ENCODE measurements at regions not wholly inside any gene's neighbourhood (a gene's known extent, or its start where the extent isn't known, plus 50 kb on each side); places are given as distances from the start of the nearest gene placed in this dataset.

DNA sequence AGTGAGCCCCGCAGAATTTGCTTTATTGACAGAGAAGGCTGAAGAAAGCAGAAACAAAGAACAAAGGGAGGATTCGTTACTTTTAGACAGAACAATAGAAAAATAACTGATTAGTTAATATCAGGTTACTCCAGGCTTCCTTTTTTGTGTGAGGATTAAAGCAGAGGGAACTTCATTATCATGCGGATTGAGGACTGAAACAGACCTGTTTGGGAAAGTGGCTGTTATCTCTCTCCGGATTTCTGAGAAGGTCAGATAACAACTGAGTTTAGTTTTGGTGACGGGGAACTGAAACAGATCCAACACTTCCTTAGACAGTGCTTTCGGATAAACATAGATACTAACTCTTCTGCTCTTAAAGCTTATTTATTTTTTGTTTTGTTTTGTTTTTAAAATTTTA lies 246.4 kb upstream of the ZNF507 start:
- WGBS, 2 donors: 31 to 40% methylated on average over 6 of the region's 6 CpGs

DNA sequence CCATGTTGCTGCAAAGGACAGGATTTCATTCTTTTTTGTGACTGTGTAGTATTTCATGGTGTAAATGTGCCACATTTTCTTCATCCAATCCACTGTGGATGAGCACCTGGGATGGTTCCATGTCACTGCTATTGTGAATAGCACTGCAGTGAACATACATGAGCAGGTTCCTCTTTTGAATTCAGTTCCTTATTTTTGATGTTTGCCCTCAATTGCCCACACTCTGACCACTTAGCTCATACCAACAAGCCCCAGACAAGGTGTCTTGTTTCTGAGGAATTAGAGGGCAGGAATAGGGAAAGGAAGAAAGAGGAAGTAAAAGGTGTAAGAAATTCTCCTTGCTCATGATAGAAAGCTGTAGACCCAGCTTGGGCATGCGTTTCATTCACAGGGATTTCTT lies 244.2 kb upstream of the ZNF507 start:
- no peak for DNase-seq
- no peak overlapping the region for H3K27ac ChIP-seq

More for the DNA sequence above, 246.4 kb upstream of the ZNF507 start:
- Histone ChIP-seq H3K9me3 (no peaks in the 10 kb centered on the region), H3K36me3 (no peaks in the 10 kb centered on the region), H3K27ac (no peak overlapping the region), H3K27me3 (peaks cover 0 to 9% (median 0%) of the 10 kb centered on the region in 4 donors), H3K4me3 (no peak overlapping the region), H3K4me1 (no peaks in the 10 kb centered on the region)
- TF ChIP-seq POLR2A (IDR thresholded peaks at IDR 0.05): no peak
- TF ChIP-seq, protein P1, sequence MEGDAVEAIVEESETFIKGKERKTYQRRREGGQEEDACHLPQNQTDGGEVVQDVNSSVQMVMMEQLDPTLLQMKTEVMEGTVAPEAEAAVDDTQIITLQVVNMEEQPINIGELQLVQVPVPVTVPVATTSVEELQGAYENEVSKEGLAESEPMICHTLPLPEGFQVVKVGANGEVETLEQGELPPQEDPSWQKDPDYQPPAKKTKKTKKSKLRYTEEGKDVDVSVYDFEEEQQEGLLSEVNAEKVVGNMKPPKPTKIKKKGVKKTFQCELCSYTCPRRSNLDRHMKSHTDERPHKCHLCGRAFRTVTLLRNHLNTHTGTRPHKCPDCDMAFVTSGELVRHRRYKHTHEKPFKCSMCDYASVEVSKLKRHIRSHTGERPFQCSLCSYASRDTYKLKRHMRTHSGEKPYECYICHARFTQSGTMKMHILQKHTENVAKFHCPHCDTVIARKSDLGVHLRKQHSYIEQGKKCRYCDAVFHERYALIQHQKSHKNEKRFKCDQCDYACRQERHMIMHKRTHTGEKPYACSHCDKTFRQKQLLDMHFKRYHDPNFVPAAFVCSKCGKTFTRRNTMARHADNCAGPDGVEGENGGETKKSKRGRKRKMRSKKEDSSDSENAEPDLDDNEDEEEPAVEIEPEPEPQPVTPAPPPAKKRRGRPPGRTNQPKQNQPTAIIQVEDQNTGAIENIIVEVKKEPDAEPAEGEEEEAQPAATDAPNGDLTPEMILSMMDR (IDR thresholded peaks at IDR 0.05): no peak
- intact Hi-C loops (cut with DNase I): no loop called here
- DNase-seq: no peak

DNA sequence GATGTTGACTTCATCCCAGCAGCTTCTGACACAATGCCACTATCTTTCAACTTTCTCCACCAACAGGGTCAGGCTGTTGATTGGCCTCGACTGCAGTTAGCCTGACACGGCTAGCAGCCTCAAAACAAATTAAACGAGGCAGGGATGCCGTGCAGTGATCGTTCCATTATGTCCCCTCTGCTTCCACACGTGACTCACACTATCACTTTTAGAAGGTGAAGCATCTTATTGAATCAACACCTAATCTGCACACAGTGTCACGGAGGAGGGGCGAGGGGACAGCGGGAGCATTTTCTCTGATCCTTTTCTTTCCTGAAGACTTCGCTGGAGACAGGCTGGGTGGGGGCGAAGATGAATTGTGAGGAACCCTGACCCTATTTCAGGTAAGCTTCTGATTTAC lies 241.9 kb upstream of the ZNF507 start:
- TF ChIP-seq, protein P1 (IDR thresholded peaks at IDR 0.05): no peak
- TF ChIP-seq POLR2A (IDR thresholded peaks at IDR 0.05): no peak
- no peak for DNase-seq
- no peak overlapping the region for H3K27ac ChIP-seq
- H3K4me3 ChIP-seq: no peak overlapping the region
- peaks cover 0 to 13% (median 0%) of the 10 kb centered on the region in 4 donors for H3K27me3 ChIP-seq
- no peaks in the 10 kb centered on the region for H3K36me3 ChIP-seq
- intact Hi-C loops (cut with DNase I): no loop called here
- peaks cover 0 to 5% (median 0%) of the 10 kb centered on the region in 3 donors for H3K4me1 ChIP-seq
- WGBS, 2 donors: 68 to 75% methylated on average over 10 to 11 of the region's 11 CpGs
- no peaks in the 10 kb centered on the region for H3K9me3 ChIP-seq

More for the DNA sequence above, 244.2 kb upstream of the ZNF507 start:
- intact Hi-C loops (cut with DNase I): no loop called here
- H3K9me3 ChIP-seq: no peaks in the 10 kb centered on the region
- H3K4me3 ChIP-seq: no peak overlapping the region
- peaks cover 0 to 13% (median 0%) of the 10 kb centered on the region in 4 donors for H3K27me3 ChIP-seq
- TF ChIP-seq POLR2A (IDR thresholded peaks at IDR 0.05): no peak
- TF ChIP-seq, protein P1 (IDR thresholded peaks at IDR 0.05): no peak
- H3K4me1 ChIP-seq: peaks cover 0 to 5% (median 0%) of the 10 kb centered on the region in 3 donors
- H3K36me3 ChIP-seq: no peaks in the 10 kb centered on the region
- WGBS, 2 donors: 66 to 82% methylated on average over 1 of the region's 1 CpG

DNA sequence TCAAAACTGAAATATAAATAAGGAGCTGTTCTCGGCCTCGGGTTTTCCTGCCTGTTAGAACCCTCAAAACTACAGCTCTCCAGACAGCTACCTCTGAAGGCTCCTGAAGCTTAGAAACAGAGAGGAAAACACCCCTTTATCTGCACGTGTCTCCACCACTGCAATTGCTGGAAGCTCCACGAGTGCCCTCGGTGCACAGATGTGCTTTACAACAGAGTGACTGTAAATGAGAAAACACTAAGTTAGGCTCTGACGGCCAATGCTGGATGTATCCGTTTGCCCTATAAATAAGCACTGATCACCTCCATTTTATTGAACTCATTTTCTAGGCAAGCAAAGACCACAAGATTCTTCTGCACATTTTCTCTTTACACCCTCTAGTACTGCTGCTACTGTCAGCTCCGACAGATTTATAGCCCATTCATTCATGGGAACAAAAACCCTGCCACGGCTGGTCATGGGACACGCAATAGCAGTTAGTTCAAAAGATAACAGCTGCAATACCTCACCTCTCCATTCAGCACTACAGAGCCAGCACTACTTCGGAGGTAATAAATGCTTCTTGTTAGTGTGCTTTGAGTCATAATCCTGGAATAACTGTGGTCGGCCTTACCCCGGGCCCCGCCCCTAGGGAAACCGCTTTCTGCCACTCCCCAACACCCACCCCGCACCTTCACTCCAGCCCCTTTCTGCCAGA lies 241.1 kb upstream of the ZNF507 start:
- no peak for DNase-seq
- intact Hi-C loops (cut with DNase I): no loop called here
- no peaks in the 10 kb centered on the region for H3K9me3 ChIP-seq
- 19 to 21% methylated on average over 12 to 14 of the region's 16 CpGs for WGBS, 2 donors
- no peaks in the 10 kb centered on the region for H3K36me3 ChIP-seq
- H3K27me3 ChIP-seq: peaks cover 0 to 13% (median 0%) of the 10 kb centered on the region in 4 donors
- H3K27ac ChIP-seq: no peak overlapping the region
- TF ChIP-seq, protein P1 (IDR thresholded peaks at IDR 0.05): no peak
- TF ChIP-seq POLR2A (IDR thresholded peaks at IDR 0.05): no peak
- H3K4me3 ChIP-seq: no peak overlapping the region
- peaks cover 0 to 5% (median 0%) of the 10 kb centered on the region in 3 donors for H3K4me1 ChIP-seq

DNA sequence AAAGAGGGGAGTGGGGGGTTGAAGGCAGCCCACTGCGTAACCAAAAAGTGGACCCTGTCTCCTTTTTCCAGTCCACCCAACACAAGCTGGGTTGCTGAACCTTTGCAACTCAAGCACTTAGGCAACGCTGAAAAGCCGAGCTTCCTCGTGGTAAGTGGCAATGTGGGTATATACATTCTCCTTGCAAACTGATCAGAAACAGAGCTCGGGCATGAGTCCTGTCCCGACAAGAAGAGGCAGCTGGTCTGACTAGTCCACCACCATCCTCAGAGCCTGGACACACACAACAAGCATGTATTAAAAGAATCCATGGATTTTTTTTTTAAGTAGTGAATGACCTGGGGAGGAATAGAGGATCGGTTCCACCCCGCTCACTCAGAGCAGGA lies 240.6 kb upstream of the ZNF507 start:
- H3K27me3 ChIP-seq: peaks cover 0 to 13% (median 0%) of the 10 kb centered on the region in 4 donors
- no peak for TF ChIP-seq POLR2A (IDR thresholded peaks at IDR 0.05)
- TF ChIP-seq, protein P1 (IDR thresholded peaks at IDR 0.05): no peak
- 39 to 60% methylated on average over 6 to 8 of the region's 8 CpGs for WGBS, 2 donors

More for the DNA sequence above, 240.6 kb upstream of the ZNF507 start:
- Histone ChIP-seq H3K4me3 (no peak overlapping the region), H3K4me1 (peaks cover 0 to 5% (median 0%) of the 10 kb centered on the region in 3 donors), H3K36me3 (no peaks in the 10 kb centered on the region), H3K9me3 (no peaks in the 10 kb centered on the region), H3K27ac (no peak overlapping the region)
- no peak for DNase-seq
- intact Hi-C loops (cut with DNase I): no loop called here
